Left lung (tissue), 4 donors: ENCODE measurements at regions not wholly inside any gene's neighbourhood (a gene's known extent, or its start where the extent isn't known, plus 50 kb on each side); places are given as distances from the start of the nearest gene placed in this dataset.

Experiments
- ATAC-seq: fragments of 200-7000 bp; cut with Tn5 transposase; one replicate; pipeline ENCODE4 v1.9.1; 2020; ENCODE audit warnings: moderate library complexity
- DNase-seq, 4 donors: peaks; one replicate each; pipeline ENCODE4 v3.0.0-alpha.2; 2013 to 2020
- H3K27ac ChIP-seq, 2 donors: fragments of 200-600 bp; sonication (generic) in 1 of 2; one replicate each; pipeline versions ENCODE4 v1.5.0 to v1.8.0; 2020 to 2021
- H3K27me3 ChIP-seq, 2 donors: fragments of 200-600 bp; sonication (generic) in 1 of 2; one replicate each; pipeline versions ENCODE4 v1.5.0 to v1.8.0; 2020 to 2021
- H3K36me3 ChIP-seq, 2 donors: fragments of 200-600 bp; sonication (generic) in 1 of 2; one replicate each; pipeline versions ENCODE4 v1.5.0 to v1.8.0; 2020 to 2021
- H3K4me1 ChIP-seq, 2 donors: fragments of 200-600 bp; one replicate each; pipeline ENCODE4 v1.8.0; 2021
- H3K4me3 ChIP-seq, 2 donors: fragments of 200-600 bp; sonication (generic) in 1 of 2; one replicate each; pipeline versions ENCODE4 v1.5.0 to v1.8.0; 2020 to 2021; ENCODE audit warnings: mild to moderate bottlenecking in 1 of 2
- H3K9me3 ChIP-seq, 2 donors: fragments of 200-600 bp; sonication (generic) in 1 of 2; one replicate each; pipeline versions ENCODE4 v1.5.0 to v1.8.0; 2020 to 2021
- CTCF ChIP-seq, 2 donors: fragments of 200-600 bp; sonication (generic) in 1 of 2; IDR thresholded peaks; one replicate each; pipeline versions ENCODE4 v1.5.0 to v1.8.0; 2021; ENCODE audit warnings: antibody characterized with exemption in 2 of 2
- intact Hi-C, 2 donors: fragments of 100-400 bp; cut with DNase I; formaldehyde crosslinking; loops; one replicate each; pipeline versions ENCODE4 v1.11.2 to v1.14.2; 2022
- donor health status: DM: no; HTN: yes; CAD: no.
- donor health status: DM: no; HTN: no; CAD: no.

GRCh38 chr3:194832346-194833104, 146.8 kb downstream of the FAM43A start:
- ATAC-seq, result no peak

GRCh38 chr3:194833114-194833910, 147.6 kb downstream of the FAM43A start:
- ATAC-seq, result no peak
- intact Hi-C loops, result no loop called here
- no peak for DNase-seq

More at GRCh38 chr3:194832346-194833104, 146.8 kb downstream of the FAM43A start:
- no peak for TF ChIP-seq CTCF (IDR thresholded peaks at IDR 0.05)
- intact Hi-C loops, result no loop called here
- Histone ChIP-seq H3K9me3 (no peaks in the 10 kb centered on the region), H3K4me1 (no peaks in the 10 kb centered on the region), H3K27me3 (no peaks in the 10 kb centered on the region), H3K27ac (no peak overlapping the region), H3K4me3 (no peak overlapping the region), H3K36me3 (no peaks in the 10 kb centered on the region)
- no peak for DNase-seq

DNA sequence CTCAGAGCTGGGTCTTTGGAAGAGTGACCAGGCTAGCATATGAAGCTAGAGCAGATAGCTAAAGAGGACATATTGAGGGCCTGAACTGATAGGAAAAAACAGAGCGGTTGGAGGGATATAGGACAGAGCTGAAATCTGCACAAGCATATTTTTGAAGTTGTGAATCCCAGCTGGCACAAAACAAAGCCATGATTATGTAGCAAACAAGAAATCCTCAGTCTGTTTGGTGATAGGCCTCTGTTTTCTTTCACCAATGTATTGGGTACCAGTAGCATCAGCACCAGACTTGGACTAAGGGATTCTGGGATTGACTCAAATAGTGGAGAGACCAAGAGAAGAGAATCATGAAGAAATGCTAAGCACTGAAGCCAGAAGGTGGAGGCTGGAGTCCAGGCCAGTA, 151.0 kb downstream of the FAM43A start:
- no peaks in the 10 kb centered on the region for H3K27me3 ChIP-seq
- H3K4me3 ChIP-seq, result no peak overlapping the region
- no peaks in the 10 kb centered on the region for H3K4me1 ChIP-seq
- no peaks in the 10 kb centered on the region for H3K9me3 ChIP-seq
- DNase-seq, result no peak
- intact Hi-C loops, result no loop called here
- TF ChIP-seq CTCF (IDR thresholded peaks at IDR 0.05), result no peak
- no peak for ATAC-seq
- H3K36me3 ChIP-seq, result no peaks in the 10 kb centered on the region
- no peak overlapping the region for H3K27ac ChIP-seq

More at GRCh38 chr3:194833114-194833910, 147.6 kb downstream of the FAM43A start:
- no peak overlapping the region for H3K4me3 ChIP-seq
- no peaks in the 10 kb centered on the region for H3K4me1 ChIP-seq
- no peaks in the 10 kb centered on the region for H3K27me3 ChIP-seq
- TF ChIP-seq CTCF (IDR thresholded peaks at IDR 0.05), result no peak
- H3K27ac ChIP-seq, result no peak overlapping the region
- no peaks in the 10 kb centered on the region for H3K9me3 ChIP-seq
- H3K36me3 ChIP-seq, result no peaks in the 10 kb centered on the region

- intact Hi-C loops, result no loop called here
- Histone ChIP-seq H3K9me3 (no peaks in the 10 kb centered on the region), H3K27me3 (no peaks in the 10 kb centered on the region), H3K4me3 (no peak overlapping the region), H3K27ac (no peak overlapping the region), H3K36me3 (no peaks in the 10 kb centered on the region), H3K4me1 (no peaks in the 10 kb centered on the region)
- ATAC-seq, result no peak
- DNase-seq, result no peak
- no peak for TF ChIP-seq CTCF (IDR thresholded peaks at IDR 0.05)
Observed at GRCh38 chr3:194837457-194838127, 151.9 kb downstream of the FAM43A start.

- intact Hi-C loops, result no loop called here
- H3K36me3 ChIP-seq, result no peaks in the 10 kb centered on the region
- no peaks in the 10 kb centered on the region for H3K9me3 ChIP-seq
- no peak for TF ChIP-seq CTCF (IDR thresholded peaks at IDR 0.05)
- DNase-seq, result no peak
- H3K4me1 ChIP-seq, result no peaks in the 10 kb centered on the region
- H3K27me3 ChIP-seq, result no peaks in the 10 kb centered on the region
- H3K4me3 ChIP-seq, result no peak overlapping the region
- no peak for ATAC-seq
- H3K27ac ChIP-seq, result no peak overlapping the region
Observed at GRCh38 chr3:194838236-194838635, 152.6 kb downstream of the FAM43A start.
